ENCODE measurements at regions not wholly inside any gene's neighbourhood (a gene's known extent, or its start where the extent isn't known, plus 50 kb on each side); places are given as distances from the start of the nearest gene placed in this dataset.
"Not testable (repeated sequence)": the region's sequence is repeated elsewhere in the genome, so short reads cannot be mapped to it uniquely, and the experiment has no call there.

- no peak for DNase-seq
These were observed 105.2 kb upstream of the AMZ2 start for GRCh38 chr17:68142595-68142994.

- no peak for DNase-seq
These were observed 104.4 kb upstream of the AMZ2 start for GRCh38 chr17:68143425-68143824.

GRCh38 chr17:68145088-68145487 is 102.8 kb upstream of the AMZ2 start:
- DNase-seq, result no peak

GRCh38 chr17:68148936-68149335 is 98.9 kb upstream of the AMZ2 start:
- DNase-seq, result no peak

DNA sequence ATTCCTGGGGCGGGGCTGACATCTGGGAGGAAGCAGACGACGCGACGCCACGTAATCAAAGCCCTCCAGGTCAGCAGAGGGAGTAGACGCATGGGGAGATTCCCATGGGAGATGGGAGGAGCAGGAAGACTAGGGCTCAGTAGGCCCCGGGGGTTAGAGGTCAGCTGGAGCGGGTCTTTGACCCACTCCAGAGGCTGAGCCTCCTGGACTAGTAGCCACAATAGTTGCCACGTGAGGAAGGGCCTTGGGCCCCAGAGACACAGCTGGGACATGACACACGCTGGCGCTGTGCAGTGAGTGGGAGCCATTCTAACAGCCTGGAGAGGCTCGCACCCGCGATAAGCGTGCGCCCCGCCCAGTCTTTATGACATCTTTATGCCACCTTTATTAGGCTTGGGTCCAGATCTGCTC is 95.7 kb upstream of the AMZ2 start:
- no peak for DNase-seq

- no peak for DNase-seq
These were observed 92.2 kb upstream of the AMZ2 start for GRCh38 chr17:68155692-68156091.

DNA sequence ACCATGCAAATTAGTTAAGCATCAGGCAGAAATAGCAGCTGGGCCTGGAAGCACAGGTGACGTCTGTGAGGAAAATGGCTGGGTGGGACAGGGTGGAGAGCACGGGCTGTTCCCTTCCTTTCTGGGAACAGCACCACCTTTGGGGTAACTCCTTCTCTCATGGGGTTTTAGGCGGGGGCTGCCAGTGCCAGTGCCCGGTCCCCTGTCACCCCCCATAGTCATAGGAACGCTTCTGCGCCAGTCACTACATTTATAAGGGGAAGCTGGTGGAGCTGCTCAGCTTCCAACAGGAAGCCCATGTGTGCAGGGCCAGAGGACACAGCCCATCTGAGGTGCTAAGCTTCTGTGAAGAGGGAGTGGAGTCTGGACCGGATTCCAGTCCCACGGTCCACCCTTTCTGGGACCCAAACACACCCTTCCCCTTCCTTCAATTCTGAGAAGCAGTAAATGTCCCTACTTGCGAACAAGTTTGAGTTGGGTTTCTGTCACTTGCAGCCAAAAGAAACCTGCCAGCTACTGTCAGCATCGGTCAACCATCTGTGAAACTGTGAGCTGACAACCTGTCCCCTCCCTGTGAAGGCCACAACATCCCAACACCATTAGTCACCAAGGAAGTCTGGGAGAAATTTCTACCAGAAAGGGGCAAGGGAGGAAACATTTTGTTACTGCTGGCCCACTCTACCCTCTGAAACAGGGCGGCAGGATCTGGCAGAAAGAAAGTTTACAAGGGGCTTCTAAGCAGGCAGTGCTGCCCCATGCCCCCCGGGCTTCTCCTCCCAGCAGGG is 86.0 kb upstream of the AMZ2 start:
- DNase-seq, result no peak

DNA sequence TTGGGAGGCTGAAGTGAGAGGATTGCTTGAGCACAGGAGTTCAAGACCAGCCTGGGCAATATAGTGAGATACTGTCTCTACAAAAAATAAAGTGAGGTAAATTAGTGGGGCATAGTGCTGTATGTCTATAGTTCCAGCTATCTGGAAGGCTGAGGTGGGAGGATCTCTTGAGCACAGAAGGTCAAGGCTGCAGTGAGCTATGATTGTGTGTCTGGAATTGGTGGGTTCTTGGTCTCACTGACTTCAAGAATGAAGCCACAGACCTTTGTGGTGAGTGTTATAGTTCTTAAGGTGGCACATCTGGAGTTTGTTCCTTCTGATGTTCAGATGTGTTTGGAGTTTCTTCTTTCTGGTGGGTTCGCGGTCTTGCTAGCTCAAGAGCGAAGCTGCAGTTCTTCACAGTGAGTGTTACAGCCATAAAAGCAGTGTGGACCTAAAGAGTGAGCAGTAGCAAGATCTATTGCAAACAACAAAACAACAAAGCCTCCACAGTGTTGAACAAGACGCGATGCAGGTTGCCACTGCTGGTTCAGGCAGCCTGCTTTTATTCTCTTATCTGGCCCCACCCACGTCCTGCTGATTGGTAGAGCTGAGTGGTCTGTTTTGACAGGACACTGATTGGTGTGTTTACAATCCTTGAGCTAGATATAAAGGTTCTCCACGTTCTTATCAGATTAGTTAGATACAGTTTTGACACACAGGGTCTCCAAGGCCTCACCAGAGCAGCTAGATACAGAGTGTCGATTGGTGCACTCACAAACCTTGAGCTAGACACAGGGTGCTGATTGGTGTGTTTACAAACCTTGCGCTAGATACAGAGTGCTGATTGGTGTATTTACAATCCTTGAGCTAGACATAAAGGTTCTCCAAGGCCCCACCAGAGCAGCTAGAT is 79.3 kb upstream of the AMZ2 start:
- DNase-seq, result not testable (repeated sequence)

DNA sequence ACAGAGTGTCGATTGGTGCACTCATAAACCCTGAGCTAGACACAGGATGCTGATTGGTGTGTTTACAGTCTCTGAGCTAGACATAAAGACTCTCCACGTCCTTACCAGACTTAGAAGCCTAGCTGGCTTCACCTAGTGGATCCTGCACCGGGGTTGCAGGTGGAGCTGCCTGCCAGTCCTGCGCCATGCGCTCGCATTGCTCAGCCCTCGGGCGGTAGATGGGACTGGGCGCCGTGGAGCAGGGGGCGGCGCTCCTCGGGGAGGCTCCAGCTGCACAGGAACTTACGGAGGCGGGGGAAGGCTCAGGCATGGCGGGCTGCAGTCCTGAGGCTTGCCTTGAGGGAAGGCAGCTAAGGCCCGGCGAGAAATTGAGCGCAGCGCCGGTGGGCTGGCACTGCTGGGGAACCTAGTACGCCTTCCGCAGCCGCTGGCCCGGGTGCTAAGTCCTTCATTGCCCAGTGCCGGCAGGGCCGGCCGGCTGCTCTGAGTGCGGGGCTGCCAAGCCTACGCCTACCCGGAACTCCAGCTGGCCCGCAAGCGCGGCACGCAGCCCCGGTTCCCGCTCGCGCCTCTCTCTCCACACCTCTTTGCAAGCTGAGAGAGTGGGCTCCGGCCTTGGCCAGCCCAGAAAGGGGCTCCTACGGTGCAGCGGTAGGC is 78.5 kb upstream of the AMZ2 start:
- DNase-seq, result not testable (repeated sequence)

GRCh38 chr17:68169840-68170239 is 78.0 kb upstream of the AMZ2 start:
- no peak for DNase-seq

GRCh38 chr17:68170246-68170645 is 77.6 kb upstream of the AMZ2 start:
- DNase-seq, result no peak

- DNase-seq, result peak; percentile 44
These were observed 75.3 kb upstream of the AMZ2 start for GRCh38 chr17:68172461-68172954.

- no peak for DNase-seq
These were observed 72.4 kb upstream of the AMZ2 start for GRCh38 chr17:68175416-68175815.

GRCh38 chr17:68175905-68176304 is 71.9 kb upstream of the AMZ2 start:
- no peak for DNase-seq

DNA sequence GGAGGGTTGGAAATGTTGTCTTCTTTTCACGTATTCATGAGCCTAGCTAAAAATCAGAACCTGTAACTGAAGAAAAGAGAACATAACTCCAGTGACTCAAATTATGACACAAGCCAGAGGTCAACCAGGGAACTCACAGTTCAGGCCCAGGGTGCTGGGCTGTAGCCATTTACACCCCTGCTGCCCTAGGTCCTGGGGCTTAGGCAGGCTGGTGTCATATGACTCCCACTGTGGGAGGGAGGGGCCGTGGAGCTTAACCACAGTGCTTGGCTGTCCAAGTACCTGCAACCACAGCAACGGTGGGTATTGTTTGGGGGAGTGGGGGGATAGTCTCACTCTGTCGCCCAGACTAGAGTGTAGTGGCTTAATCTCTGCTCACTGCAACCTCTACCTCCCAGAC is 71.1 kb upstream of the AMZ2 start:
- DNase-seq, result no peak

GRCh38 chr17:68178831-68179230 is 69.0 kb upstream of the AMZ2 start:
- no peak for DNase-seq

DNA sequence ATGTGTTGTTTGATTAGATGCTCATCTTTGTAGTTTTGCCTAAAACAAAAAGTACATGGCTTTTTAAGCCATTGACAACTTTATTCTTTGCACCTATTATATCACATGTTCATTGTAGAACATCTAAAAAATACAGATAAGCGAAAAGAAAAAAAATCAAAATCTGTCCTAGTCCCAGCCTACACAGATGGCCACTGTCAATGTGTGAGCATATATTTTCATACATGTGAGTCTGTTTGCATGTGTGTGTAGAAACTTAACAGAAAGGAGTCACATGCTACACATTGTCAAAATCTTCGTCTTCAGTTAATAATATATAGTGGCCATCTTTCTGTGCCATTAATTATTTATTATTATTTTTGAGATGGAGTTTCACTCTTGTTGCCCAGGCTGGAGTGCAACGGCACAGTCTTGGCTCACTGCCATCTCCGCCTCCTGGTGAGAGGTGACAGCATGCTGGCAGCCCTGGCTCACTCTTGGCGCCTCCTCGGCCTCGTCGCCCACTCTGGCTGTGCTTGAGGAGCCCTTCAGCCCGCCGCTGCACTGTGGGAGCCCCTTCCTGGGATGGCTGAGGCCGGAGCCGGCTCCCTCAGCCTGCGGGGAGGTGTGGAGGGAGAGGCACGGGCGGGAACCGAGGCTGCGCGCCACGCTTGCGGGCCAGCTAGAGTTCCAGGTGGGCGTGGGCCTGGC is 68.5 kb upstream of the AMZ2 start:
- DNase-seq, result no peak

DNA sequence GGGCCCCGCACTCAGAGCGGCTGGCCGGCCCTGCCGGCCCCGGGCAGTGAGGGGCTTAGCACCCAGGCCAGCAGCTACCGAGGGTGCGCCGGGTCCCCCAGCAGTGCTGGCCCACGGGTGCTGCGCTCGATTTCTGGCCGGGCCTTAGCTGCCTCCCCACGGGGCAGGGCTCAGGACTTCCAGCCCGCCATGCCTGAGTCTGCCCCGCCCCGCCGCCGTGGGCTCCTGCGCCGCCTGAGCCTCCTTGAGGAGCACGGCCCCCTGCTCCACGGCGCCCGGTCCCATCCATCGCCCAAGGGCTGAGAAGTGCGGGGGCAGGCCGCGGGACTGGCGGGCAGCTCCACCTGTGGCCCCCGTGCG is 67.9 kb upstream of the AMZ2 start:
- no peak for DNase-seq

DNA sequence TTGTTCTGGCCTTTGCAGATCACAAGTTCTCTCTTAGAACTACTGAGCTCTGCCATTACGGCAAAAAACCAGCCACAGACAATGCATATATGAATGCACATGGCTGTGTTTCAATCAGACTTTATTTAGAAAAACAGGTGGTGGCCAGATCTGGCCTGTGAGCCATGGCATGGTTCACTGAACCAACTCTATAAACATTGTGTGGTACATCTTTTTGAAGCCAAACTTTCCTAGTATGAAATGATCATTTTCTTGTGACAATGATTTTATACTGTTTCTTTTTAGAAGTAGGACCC is 65.9 kb upstream of the AMZ2 start:
- peak; percentile 13 for DNase-seq

DNA sequence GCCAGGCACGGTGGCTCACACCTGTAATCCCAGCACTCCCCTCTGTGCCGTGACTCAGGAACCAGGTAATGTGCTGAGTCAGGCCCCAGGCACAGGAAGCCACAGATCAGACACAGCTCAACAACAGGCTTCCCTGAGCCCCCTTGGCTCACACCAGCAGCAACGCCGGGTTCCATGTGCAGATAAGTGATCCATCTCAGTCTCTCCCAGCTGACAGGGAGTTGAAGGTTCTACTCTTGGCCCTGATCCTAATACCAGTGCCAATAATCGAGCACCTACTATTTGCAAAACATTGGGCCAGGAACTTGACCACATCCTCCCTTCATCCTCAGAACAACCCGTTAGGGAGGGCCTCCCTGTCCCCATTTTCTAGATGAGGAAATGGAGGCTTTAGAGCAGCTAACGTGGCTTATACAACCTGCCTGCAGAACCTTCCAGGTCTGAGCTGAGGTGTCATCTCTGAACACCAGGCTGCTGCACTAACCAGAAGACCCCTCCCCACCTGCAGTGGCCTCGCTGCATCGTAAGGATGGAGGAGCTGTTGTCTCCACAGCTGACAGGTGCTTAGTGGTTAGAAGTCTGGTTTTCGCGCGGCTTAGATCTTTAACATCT is 64.8 kb upstream of the AMZ2 start:
- DNase-seq, result no peak

- DNase-seq, result no peak
These were observed 63.7 kb upstream of the AMZ2 start for GRCh38 chr17:68184141-68184571.

GRCh38 chr17:68184816-68185436 is 62.9 kb upstream of the AMZ2 start:
- DNase-seq, result no peak

Measured in NCI-H1092 treated with DMSO at 0.1 percent for 48 hours (cell line).